Astrocyte (in vitro differentiated cells and primary cell): ENCODE measurements at regions not wholly inside any gene's neighbourhood (a gene's known extent, or its start where the extent isn't known, plus 50 kb on each side); places are given as distances from the start of the nearest gene placed in this dataset.

Experiments
- CTCF ChIP-seq: IDR thresholded peaks from 2 replicates; pipeline ENCODE4 v1.5.1; 2011; ENCODE audit warnings: low read depth, mild to moderate bottlenecking, inconsistent platforms, low read length, moderate library complexity; ENCODE audit not compliant: insufficient read depth
- EZH2 ChIP-seq: IDR thresholded peaks from 2 replicates; pipeline ENCODE4 v1.6.1; 2012; ENCODE audit warnings: mild to moderate bottlenecking, low read length, inconsistent platforms; ENCODE audit not compliant: insufficient read depth

GRCh38 chr1:105485207-105485606, 1571.3 kb upstream of the PRMT6 start:
- TF ChIP-seq CTCF (no peak), EZH2 (no peak)
